Stimulated activated CD4-positive, alpha-beta T cell treated with anti-CD3 and anti-CD28 coated beads, Interleukin-2, amount 100 ng/mL, for 4 hours (primary cell): ENCODE measurements at regions not wholly inside any gene's neighbourhood (a gene's known extent, or its start where the extent isn't known, plus 50 kb on each side); places are given as distances from the start of the nearest gene placed in this dataset.
"Not testable (repeated sequence)": the region's sequence is repeated elsewhere in the genome, so short reads cannot be mapped to it uniquely, and the experiment has no call there.

Source experiments
- DNase-seq: peaks from one replicate; pipeline ENCODE4 v3.0.0-alpha.2; 2020; ENCODE audit warnings: low read depth

- DNase-seq = no peak
These were observed 95.8 kb upstream of the TET2 start for GRCh38 chr4:105050896-105051295.

DNA sequence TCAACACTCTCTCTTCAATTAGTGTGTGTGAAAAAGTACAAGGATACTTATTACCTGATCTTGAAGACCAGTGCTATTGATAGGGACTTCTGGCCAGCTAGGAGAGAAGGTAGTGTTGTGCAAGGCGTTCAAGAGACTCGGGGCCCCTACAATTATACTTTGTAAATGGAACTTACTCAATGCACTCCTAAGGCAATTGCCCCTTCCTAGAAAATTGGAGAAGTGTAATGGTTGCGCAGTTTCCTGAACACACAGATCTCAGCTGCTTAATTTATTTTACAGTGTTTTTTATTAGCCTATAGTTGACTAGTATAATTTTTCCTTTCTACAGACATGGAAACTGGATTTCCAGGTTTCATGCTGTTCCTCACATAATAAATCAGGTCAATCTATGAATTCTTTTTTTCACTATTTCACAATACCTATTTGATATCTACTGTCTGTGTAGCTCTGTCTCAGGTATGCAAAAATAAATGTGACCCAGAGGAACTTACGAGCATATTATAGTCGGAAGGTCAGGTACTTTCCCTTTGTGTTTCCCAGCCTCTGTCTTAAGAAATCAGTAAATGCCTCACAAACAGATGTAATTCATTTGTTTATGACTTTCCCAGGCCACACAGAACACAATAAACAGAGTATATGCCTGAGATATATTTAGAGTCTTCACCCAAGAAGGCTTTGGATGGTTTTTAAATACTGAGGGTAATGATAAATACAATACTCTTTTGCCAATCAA lies 89.1 kb upstream of the TET2 start:
- no peak for DNase-seq

GRCh38 chr4:105058177-105058812 lies 88.4 kb upstream of the TET2 start:
- no peak for DNase-seq

DNA sequence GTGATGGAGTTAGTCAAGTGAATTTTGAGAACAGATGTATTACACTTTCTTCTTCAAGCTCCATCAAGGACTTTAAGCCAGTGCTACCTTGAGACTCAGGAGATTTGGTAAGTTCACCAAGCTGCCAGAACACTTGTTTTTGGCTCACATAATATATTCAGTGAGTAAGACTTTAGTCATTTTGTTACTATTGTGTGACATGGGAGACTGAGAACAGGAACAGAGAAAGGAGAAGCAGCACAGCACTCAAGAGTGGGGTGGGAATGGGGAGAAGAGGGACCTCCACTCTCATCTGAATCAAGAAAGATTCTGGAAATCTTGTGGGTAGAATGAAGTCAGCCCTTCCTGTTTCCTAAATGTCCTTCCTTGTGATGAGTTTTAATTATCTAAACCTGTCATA lies 87.3 kb upstream of the TET2 start:
- no peak for DNase-seq

GRCh38 chr4:105060628-105061027 lies 86.0 kb upstream of the TET2 start:
- DNase-seq = no peak

DNA sequence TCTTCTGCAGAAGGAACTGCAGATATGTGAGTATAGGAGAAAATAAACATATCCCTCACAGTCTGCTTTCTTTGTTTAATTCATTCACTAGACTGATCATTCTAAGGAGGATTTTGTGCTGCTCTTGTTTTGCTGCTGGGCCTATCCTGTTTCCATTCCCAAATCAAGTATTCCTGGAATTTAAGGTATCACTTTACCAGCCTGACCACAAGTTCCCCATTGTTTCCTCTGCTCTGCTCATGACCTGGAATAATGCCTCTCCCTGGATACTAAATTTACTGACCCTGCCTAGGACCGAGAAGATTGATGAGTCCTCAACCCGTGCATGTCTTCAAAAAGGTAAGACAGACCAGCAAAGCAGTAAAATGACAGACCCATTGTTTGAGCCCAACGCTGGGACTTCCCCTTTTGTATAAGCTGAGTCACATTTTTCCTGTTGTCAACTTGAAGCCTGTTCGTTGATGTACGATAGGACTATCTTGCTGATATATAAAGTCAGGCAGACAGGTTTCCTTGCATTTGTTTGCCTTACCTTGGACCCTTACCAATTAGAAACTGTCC lies 85.5 kb upstream of the TET2 start:
- DNase-seq = peak; percentile 16

DNA sequence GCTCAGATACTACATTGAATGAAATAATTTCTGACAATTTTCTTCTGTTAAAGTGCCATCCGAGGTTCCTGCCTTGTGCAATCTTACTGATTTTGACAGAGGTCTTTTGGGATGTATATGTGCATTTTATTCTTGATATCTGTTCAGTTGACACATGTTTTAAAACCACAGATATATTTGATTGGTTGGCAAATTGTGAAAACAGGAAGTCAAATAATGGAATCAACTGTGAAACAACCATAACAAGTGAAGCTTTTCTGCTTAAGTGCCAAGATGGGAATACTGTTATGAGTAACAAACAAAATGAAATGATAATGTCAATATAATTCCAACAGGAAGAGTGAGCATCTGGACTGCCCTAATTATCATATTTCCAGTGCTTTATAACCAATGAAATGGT lies 84.9 kb upstream of the TET2 start:
- no peak for DNase-seq

GRCh38 chr4:105066401-105066800 lies 80.3 kb upstream of the TET2 start:
- DNase-seq = no peak

DNA sequence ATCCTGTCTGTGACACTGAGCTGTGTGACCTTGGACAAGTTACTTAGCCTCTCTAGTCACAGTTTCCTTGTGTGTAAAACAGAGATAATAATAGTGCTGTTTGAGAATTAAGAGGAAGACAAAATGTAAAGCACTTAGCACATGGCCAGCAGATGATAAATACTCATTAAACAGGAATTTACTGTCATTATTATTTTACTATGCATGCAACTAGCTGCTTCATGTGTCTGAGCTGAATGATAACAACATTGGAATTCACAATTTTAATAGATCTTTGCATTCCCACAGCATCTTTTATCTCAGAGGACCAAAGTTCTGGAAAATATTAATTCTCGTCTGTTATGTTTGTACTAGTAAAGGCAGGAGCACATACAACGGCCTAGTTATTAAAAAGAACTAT lies 79.2 kb upstream of the TET2 start:
- DNase-seq = no peak

DNA sequence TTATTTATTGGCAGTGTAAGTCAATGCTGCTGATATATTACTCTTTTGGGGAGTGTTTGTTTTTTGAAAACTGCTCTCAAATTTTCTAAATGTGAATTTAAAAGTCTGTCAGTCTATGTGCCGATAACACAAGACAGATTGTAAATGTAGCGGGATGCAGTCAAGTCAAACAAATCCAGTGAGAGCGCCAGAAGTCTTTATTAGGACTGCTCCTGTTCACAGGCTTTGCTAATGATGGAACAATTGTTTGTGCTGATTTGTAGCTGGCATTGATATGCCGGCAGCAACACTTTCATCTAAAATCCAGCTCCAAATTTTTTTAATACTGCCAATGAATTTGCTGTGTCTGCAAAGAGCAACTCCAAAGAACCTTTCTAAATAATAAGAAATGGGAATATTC lies 78.7 kb upstream of the TET2 start:
- no peak for DNase-seq

GRCh38 chr4:105068516-105068915 lies 78.2 kb upstream of the TET2 start:
- no peak for DNase-seq

- DNase-seq = not testable (repeated sequence)
These were observed 74.6 kb upstream of the TET2 start for GRCh38 chr4:105072095-105072494.

- DNase-seq = no peak
These were observed 72.6 kb upstream of the TET2 start for GRCh38 chr4:105074097-105074496.

GRCh38 chr4:105075045-105075444 lies 71.6 kb upstream of the TET2 start:
- no peak for DNase-seq

DNA sequence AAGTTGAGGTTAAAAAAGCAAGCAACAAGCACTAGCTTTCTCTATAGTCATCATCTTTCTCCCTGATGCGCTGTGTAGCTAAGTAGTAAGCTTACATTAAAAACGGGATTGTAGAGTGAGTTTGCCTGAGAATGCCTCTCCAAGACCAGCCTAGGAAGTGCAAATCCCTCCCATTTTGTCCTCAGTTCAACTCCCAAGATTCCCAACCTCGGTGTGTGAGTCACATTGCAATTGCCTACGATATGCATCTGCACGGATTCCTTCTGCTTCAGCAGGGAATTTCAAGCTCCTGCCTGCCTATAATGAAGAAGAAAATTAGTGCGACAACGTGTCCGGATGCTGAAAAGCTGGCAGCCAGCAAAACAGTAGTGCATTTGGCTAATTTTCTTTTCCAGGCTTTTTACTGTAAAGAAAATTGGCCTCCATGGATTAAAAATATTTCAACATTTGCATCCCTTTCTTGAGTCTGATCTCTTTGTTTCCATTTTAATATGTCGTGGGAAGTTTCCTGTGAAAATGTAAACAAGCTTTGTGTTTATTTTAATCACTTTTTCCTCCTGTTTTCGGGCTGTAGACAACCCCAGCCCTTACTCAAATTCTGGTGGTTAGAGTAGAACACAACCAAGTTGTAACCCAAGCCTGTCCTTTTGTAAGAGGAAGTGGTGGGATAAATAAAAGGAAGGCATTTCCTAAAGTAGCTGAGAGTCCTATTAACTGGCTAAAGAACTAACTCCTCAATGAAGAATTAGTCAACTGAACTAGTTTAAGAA lies 58.4 kb upstream of the TET2 start:
- DNase-seq = no peak

GRCh38 chr4:105092356-105092755 lies 54.3 kb upstream of the TET2 start:
- no peak for DNase-seq

GRCh38 chr4:105092768-105093167 lies 53.9 kb upstream of the TET2 start:
- no peak for DNase-seq

- no peak for DNase-seq
These were observed 52.7 kb upstream of the TET2 start for GRCh38 chr4:105093975-105094374.
